Stimulated activated CD8-positive, alpha-beta memory T cell treated with anti-CD3 and anti-CD28 coated beads, Interleukin-12 subunit alpha, Interleukin-12 subunit beta, amount 100 ng/mL, for 4 hours (primary cell): ENCODE measurements at regions not wholly inside any gene's neighbourhood (a gene's known extent, or its start where the extent isn't known, plus 50 kb on each side); places are given as distances from the start of the nearest gene placed in this dataset.

ENCODE experiments used
- DNase-seq: peaks from one replicate; pipeline ENCODE4 v3.0.0-alpha.2; 2020; ENCODE audit warnings: low read depth

DNA sequence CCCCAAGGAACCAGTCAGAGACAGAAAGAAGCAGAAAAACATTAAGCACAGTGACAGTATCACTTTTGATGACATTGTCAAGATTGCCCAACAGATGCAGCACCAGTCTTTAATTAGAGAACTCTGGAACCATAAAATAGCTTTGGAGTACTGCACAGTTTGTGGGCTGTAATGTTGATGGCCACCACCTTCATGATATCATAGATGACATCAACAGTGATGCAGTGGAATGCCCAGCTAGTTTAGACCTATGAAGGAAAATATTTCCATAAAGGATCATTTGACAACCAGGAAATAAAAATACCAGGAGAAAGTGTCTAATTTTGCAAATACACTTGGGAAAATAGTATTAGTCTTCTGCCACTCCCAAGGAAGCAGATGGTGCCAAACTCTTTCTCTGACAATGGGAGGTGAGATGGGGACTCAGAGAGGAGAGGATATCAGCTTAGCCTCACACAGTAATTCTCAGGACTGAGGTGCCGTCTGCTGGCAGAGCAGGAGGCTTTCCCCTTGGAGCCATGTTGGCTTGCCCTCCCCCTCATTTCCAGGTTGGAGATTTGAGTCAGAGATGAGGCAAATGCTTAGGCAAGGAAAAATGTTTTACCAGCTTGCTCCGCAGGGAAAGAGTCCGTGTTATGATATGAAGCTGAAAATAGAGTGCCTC, 107.5 kb upstream of the CELF4 start:
- DNase-seq: no peak

DNA sequence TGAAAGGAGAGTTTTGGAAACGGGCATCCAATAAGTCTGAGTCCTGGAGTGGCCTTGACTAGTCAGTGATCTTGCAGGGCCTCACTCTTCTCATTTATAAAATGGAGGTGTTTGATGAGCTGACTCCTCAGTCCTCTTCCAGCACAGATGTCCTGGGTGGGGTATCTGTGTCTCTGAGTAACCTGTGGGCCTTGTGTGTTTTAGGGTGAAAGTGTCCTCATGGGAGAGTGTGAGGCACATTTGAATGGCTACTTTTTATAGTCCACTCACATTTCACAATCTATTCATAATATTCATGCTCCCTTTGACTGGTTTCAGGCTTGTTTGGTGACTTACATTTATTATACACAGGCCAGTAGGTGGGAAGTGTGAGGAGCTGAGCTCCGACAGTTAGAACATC, 106.4 kb upstream of the CELF4 start:
- no peak for DNase-seq

DNA sequence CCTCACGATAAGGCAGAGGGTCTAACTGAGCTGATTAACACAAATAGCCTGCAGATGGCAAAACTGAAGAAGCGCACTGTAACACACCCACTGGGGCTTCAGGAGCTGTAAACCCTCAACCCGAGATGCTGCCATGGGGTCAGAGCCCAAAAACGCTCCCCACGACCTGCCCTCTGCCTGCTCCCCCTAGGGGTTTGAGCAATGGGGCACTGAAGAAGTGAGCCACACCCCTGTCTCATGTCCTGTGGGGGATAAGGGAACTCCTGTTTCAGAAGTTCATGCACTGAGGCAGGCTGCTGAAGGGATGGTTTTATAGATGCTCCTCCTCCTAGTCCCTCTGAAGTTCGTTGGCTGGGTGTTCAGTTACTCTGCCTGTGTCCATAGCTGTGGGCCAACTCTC, 105.9 kb upstream of the CELF4 start:
- no peak for DNase-seq

DNA sequence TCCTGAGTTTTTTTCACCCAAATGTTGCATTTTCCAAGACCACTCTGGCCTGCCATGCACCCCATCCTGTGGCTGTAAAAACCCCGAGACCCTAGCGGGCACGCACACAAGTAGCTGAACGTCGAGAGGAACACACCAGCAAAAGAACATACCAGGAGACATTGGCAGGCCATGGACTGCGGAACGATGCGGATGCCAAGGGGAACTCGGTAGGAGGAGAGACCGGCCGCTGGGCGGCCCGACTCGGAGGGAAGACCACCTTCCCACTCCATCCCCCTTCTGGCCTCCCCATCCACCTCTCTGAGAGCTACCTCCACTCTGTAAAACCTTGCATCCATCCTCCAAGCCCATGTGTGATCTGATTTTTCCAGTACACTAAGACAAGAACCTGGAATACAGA, 105.5 kb upstream of the CELF4 start:
- DNase-seq: no peak

- no peak for DNase-seq
Measured at GRCh38 chr18:37669991-37670534, 104.5 kb upstream of the CELF4 start.

GRCh38 chr18:37668971-37669747, 103.6 kb upstream of the CELF4 start:
- DNase-seq: no peak

- no peak for DNase-seq
Measured at GRCh38 chr18:37667836-37668235, 102.2 kb upstream of the CELF4 start.

GRCh38 chr18:37666991-37667390, 101.4 kb upstream of the CELF4 start:
- no peak for DNase-seq

DNA sequence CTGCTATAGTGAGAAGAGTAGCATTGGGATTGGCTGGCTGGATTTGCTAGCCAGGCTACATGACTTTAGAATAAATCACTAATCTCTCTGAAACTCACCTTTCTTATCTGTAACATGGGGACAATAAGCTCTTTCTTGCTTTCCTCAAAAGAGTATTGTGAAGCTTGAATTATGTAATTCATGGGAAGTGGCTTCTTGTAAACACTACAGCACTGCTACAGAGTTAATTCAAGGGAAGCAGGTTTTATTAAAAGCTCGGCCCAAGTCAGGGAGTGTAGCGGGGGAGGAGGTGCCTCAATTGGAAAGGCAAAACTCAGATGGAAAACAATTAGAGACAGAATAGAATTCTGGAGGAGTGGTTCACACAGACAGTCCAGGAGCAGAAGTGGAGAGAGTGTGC, 100.9 kb upstream of the CELF4 start:
- no peak for DNase-seq

GRCh38 chr18:37665346-37665745, 99.7 kb upstream of the CELF4 start:
- no peak for DNase-seq

DNA sequence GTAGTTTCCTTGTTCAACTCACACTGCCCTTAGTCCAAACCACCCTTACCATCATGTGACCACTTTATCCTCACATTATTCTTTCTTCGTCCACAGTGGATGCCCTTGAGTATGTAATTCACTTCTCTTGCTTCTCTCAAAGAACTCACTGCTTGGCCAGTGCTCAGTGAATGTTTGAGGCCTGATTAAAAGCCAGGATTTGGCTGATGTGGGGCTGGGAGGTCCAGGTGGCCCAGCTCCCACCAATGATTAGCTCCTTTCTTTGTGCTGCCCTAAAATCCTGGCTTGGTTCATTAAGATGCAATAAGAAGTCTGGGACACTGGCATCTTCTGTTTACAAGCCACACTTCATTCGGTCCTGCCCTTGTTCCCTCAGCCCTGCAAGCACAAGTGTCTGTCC, 97.8 kb upstream of the CELF4 start:
- no peak for DNase-seq

DNA sequence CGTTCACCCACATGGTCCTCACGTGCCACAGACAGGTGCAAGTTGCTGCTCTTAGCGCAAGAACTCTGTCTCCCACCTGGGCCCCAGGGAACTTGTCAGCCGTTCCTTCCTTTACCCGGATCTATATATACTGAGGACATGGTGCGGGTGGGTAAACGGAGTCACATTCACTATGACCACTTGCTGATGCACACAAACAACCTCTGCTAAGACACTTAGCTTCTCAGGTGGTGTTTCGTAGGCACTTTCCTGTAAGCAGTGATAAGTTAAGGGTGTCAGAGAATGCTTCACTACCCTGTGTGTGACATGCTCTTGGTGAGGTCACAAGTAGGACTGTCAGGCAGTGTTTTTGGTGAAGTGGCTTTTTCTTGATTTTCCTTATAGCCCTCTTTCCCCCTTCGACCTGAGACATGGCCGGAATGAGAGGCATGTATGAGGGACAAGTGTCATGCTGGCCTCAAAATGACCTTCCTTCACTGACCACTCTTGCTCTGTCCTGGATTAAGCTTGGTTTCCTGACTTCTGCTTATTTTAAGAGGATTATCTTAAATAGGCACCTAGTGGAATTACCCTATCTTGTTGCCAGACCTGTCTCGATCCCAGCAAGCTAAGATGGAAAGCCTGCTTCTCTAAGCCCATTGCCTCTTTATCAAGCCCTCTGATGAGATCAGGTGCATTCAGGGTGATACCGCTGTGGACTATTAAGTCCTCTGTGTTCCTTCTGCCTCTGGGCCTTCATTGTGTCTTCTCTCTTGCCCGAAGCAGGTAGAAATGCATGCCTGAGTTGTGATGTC, 97.1 kb upstream of the CELF4 start:
- no peak for DNase-seq

- no peak for DNase-seq
Measured at GRCh38 chr18:37662099-37662498, 96.5 kb upstream of the CELF4 start.

GRCh38 chr18:37661478-37661877, 95.9 kb upstream of the CELF4 start:
- DNase-seq: no peak

GRCh38 chr18:37661061-37661460, 95.5 kb upstream of the CELF4 start:
- DNase-seq: no peak

GRCh38 chr18:37660658-37661057, 95.1 kb upstream of the CELF4 start:
- DNase-seq: no peak

DNA sequence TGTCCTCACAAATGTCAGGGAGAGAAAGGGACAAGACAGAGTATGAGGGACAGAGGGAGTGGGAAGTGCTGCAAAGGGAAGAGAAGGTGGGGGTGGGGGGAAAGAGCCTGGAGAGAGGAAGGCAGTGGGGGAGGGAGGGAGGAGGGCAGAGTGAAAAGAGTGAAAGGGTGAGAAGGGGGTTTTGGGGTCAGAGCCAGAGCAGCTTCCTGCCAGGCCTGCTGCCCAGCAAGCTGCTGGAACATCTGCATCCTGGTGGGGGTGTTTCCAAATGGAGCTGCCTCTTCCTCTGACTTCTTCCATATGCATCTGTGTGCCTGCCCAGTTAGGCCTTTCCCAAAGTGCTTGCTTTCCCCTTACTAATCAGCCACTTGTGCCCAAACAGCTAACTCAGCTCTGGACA, 94.3 kb upstream of the CELF4 start:
- DNase-seq: no peak

GRCh38 chr18:37658894-37659293, 93.3 kb upstream of the CELF4 start:
- no peak for DNase-seq

GRCh38 chr18:37657493-37657892, 91.9 kb upstream of the CELF4 start:
- DNase-seq: no peak

DNA sequence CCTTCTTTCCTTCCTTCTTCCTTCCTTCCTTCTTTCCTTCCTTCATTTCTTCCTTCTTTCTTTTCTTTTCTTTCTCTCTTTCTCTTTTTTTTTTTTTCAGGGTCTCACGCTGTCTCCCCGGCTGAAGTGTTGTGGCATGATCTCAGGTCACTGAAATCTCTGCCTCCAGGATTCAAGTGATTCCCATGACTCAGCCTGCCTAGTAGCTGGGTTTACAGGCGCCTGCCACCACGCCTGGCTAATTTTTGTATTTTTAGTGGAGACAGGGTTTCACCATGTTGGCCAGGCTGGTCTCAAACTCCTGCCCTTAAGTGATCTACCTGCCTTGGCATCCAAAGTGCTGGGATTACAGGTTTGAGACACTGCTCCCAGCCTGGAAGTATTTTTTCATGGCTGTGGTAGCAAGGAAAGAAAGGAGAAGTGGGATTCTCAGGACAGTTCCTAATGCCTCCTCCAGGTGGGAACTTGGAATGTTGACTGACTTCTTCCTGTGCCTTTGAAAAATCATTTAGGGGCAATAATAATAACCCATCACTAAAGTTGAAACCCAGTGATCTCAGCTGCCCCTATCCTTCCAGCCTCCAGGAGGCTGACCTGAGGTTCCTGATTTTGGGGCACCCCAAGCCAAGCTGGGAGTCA, 89.3 kb upstream of the CELF4 start:
- no peak for DNase-seq

DNA sequence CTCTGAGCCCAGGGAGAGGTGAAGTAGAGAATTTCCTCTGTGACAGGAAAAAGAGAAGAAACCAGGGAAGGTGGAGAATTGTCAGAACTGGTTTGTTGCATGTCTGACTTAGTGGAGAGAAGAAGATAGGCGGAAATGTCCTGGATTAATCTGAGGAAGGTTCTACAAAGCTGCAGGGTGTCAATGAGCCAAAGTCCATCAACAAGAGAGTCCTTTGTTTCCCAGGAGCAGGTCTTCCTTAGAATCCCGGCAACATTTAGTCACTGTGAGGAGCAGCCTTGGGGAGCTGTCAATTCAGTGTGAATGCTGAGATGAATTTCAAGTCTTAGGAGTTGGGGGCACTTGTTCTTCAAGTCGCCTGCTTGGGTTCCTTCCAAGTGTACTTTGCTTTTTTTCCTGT, 88.4 kb upstream of the CELF4 start:
- no peak for DNase-seq

GRCh38 chr18:37653618-37654017, 88.0 kb upstream of the CELF4 start:
- DNase-seq: no peak
